Effector memory CD4-positive, alpha-beta T cell (primary cell): ENCODE measurements at regions not wholly inside any gene's neighbourhood (a gene's known extent, or its start where the extent isn't known, plus 50 kb on each side); places are given as distances from the start of the nearest gene placed in this dataset.

Experiments
- DNase-seq, 3 donors: peaks; one replicate each; pipeline ENCODE4 v3.0.0-alpha.2; 2020
- H3K27ac ChIP-seq: 2 replicates; pipeline ENCODE4 v1.7.0; 2013; ENCODE audit warnings: mild to moderate bottlenecking, low read length, moderate library complexity; ENCODE audit not compliant: insufficient read depth, poor library complexity, severe bottlenecking
- H3K27me3 ChIP-seq: replicated peaks from 2 replicates; pipeline ENCODE4 v1.7.0; 2013; ENCODE audit warnings: mild to moderate bottlenecking, low read length; ENCODE audit not compliant: insufficient read depth, control insufficient read depth, poor library complexity, severe bottlenecking
- H3K36me3 ChIP-seq: 2 replicates; pipeline ENCODE4 v1.7.0; 2013; ENCODE audit warnings: mild to moderate bottlenecking, low read length, moderate library complexity; ENCODE audit not compliant: control insufficient read depth, insufficient read depth
- H3K4me1 ChIP-seq: 2 replicates; pipeline ENCODE4 v1.7.0; 2013; ENCODE audit warnings: low read length, mild to moderate bottlenecking; ENCODE audit not compliant: control insufficient read depth, insufficient read depth, poor library complexity, severe bottlenecking
- H3K4me3 ChIP-seq: 2 replicates; pipeline ENCODE4 v1.7.0; 2013; ENCODE audit warnings: low read length, low read depth, mild to moderate bottlenecking; ENCODE audit not compliant: insufficient read depth, poor library complexity, severe bottlenecking
- H3K9me3 ChIP-seq: 2 replicates; pipeline ENCODE4 v1.7.0; 2013; ENCODE audit warnings: mild to moderate bottlenecking, low read length, moderate library complexity; ENCODE audit not compliant: control insufficient read depth

DNA sequence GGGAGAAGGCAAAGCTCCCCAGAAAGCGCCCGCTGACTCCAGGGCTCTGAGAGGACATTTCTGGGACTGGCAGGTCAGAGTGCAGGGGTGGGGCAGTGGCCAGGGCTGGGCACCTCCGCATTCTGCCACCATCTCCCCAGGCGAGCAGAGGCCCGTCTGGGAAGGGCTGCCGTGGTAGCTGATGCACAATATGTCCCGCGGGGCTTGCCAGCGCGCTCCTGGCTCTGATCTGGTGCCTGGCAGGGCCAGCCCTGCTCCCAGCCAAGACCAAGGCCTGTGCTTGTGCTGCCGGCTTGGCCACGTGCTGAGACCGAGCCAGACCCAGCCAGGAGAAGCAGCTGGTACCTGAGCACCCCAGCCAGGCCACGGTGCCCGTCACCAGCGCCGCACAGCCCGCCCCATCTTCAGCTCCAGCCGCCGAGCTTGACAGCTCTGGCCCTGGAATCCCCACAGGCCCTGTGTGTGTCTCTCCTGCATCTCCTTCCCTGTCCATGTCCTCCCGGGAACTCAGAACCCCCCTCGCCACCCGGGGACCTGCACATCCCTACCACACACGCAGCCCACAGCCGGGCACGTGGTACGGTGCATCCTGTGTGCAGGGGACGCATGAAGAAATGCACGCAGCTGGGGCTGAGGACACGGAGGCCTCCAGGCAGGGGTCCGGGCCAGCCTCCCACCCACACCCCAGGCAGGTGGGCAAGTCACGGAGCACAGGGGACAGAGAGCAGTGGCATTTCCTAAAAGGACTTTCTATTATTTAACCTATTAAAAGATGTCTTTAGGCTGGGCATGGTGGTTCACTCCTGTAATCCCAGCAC lies 68.6 kb upstream of the C14orf180 start:
- H3K27ac ChIP-seq = no peak overlapping the region
- H3K27me3 ChIP-seq = no peaks in the 10 kb centered on the region
- H3K9me3 ChIP-seq = no peaks in the 10 kb centered on the region
- H3K4me3 ChIP-seq = no peak overlapping the region
- no peaks in the 10 kb centered on the region for H3K4me1 ChIP-seq
- no peaks in the 10 kb centered on the region for H3K36me3 ChIP-seq
- DNase-seq = no peak

DNA sequence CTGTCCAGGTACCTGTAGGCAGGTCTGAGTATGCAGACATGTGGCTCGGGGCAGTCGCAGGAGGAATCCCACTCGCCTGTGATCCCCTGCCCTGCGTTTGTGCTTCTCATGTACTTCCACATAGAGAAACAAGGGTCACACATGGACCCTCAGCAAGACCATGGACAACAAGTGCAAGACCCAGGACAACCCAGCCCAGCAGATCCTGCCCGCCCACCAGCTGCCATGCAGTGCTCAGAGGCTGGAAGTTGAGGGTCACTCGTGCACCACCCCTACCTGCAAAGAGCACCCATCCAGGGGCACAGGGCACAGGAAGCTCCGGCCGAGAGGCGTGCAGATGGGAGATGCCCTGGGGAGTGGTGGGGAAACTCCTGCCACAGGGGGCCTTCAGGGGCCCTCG lies 67.5 kb upstream of the C14orf180 start:
- no peaks in the 10 kb centered on the region for H3K4me1 ChIP-seq
- DNase-seq = no peak
- H3K27me3 ChIP-seq = no peaks in the 10 kb centered on the region
- no peaks in the 10 kb centered on the region for H3K9me3 ChIP-seq
- no peak overlapping the region for H3K4me3 ChIP-seq
- no peaks in the 10 kb centered on the region for H3K36me3 ChIP-seq
- no peak overlapping the region for H3K27ac ChIP-seq

DNA sequence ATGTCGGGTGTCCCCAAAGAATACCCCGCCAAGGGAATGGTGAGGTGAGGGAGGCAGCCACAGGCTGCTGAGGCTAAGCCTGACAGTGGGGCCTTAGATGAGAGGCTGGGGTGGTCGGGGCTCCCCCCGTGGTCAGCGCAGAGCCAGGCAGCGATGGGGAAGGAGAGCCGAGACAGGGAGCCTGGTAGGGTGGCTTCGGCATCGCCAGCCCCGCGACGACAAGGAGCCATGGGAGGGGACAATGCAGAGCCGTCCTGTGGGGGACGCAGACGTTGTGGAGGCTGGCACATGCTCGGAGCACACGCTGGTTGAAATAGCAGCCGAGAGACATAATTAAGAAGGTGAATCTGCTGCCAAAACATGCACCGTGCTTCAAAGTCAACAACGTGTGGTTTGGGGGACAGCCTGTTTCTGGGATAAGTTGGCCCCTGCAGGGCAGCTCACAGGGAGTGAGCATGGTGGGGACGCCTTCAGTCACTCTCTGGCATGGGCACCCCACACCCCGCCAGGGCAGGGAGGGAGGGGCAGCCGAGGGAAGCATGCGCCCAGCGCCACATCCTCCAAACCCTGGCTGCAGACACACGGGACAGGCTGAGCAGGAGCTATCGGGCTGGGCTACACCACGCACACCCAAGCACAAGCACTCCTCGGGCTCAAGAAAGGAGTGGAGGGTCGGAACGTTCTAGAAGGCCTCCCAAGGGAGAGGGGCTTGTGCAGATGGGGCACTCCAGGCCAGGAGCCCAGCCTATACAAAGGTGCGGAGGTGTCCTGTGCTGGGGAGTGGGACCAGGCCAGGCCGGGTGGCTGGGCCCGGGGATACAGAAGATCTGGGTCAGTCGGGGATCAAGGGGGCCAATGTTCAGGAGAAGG lies 66.6 kb upstream of the C14orf180 start:
- Histone ChIP-seq H3K4me1 (no peaks in the 10 kb centered on the region), H3K36me3 (no peaks in the 10 kb centered on the region), H3K9me3 (no peaks in the 10 kb centered on the region), H3K27me3 (no peaks in the 10 kb centered on the region), H3K27ac (no peak overlapping the region), H3K4me3 (no peak overlapping the region)
- no peak for DNase-seq

- Histone ChIP-seq H3K27ac (no peak overlapping the region), H3K27me3 (no peaks in the 10 kb centered on the region), H3K9me3 (no peaks in the 10 kb centered on the region), H3K4me1 (no peaks in the 10 kb centered on the region), H3K36me3 (no peaks in the 10 kb centered on the region), H3K4me3 (no peak overlapping the region)
- no peak for DNase-seq
Measured at GRCh38 chr14:104513641-104514046, 65.9 kb upstream of the C14orf180 start.

GRCh38 chr14:104514156-104514848 lies 65.3 kb upstream of the C14orf180 start:
- no peak overlapping the region for H3K27ac ChIP-seq
- no peaks in the 10 kb centered on the region for H3K9me3 ChIP-seq
- H3K4me1 ChIP-seq = no peaks in the 10 kb centered on the region
- H3K4me3 ChIP-seq = no peak overlapping the region
- H3K36me3 ChIP-seq = no peaks in the 10 kb centered on the region
- no peak for DNase-seq
- no peaks in the 10 kb centered on the region for H3K27me3 ChIP-seq

DNA sequence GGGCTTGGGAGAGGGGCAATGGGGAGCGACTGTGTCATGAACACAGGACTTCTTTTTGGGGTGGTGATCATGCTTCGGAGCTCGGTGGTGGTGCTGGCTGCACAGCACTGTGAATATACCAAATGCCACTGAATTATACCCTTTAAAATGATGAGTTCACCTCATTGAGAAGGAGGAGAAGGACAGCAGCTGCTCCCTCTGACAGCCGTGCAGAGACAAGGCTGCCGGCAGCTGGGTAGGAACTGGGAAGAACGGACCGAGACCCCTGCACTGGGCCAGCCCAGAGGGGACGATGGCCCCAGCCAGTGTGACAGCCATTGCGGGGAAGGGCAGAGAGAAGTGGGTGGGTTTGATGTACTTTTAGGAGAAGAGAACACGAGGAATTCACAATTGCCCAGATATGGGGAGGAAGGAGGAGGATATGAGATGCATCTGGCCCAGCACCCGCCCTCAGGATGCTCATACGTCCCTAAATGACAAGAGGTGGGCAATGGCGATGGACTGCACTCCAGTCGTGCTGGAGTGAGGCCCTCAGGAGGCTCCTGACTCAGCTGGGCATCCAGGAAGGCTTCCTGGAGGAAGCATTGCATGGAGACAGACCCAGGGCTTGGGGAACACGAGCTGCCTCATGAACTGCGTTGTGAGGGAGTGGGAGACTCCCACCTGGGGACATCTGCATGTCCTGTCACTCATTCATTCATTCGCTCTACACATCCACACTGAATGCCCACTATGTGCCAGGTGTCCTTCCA lies 64.3 kb upstream of the C14orf180 start:
- no peaks in the 10 kb centered on the region for H3K9me3 ChIP-seq
- H3K27me3 ChIP-seq = no peaks in the 10 kb centered on the region
- no peaks in the 10 kb centered on the region for H3K4me1 ChIP-seq
- H3K27ac ChIP-seq = no peak overlapping the region
- DNase-seq = no peak
- no peak overlapping the region for H3K4me3 ChIP-seq
- no peaks in the 10 kb centered on the region for H3K36me3 ChIP-seq

DNA sequence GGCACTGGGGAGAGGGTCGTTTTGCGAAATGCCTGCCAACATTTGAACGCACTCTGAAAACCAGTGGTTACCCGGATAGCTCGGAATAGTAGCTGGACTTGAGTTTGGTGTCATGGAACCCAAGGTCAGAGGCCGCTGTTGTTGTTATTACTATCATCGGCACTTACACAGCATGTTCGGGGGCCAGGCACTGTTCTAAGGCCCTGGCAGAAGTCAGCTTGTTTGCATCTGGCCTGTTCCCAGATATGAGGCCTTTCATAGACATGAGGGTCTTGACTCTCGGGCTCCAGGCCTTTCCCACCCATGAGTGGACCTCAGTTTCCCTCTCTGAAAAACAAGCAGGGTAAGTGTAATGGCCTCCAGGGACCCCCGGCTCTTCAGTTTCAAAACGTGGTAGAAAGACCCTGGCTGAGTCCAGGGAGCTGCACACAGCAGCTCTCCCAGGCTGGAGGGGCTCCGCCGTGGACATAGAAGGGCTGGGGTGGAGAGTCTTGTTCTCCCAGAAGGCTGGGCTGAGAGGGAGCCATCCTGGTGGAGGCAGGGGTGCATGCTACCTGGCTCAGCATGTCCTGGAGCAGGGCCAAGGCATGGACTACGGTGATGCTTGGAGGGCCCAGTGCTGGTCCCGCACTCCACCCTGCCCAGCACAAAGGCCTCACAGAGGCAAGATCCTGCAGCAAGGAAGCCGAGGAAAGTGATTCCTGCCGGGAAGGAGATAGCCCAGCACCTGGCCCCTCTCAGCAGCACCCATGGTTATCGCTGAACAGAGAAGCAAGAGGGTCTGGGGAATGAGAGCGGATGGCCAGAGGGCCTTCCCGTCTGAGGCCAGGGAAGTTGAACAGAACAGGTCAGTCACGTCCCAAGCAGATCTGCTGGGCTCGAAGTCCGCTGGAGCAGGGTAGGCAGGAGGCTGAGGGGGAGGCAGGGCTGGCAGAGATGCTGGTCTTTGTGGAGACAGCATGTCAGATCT lies 63.5 kb upstream of the C14orf180 start:
- H3K4me3 ChIP-seq = no peak overlapping the region
- no peaks in the 10 kb centered on the region for H3K27me3 ChIP-seq
- H3K9me3 ChIP-seq = no peaks in the 10 kb centered on the region
- no peaks in the 10 kb centered on the region for H3K4me1 ChIP-seq
- no peak for DNase-seq
- H3K36me3 ChIP-seq = no peaks in the 10 kb centered on the region
- H3K27ac ChIP-seq = no peak overlapping the region

- no peaks in the 10 kb centered on the region for H3K4me1 ChIP-seq
- H3K27me3 ChIP-seq = no peaks in the 10 kb centered on the region
- no peaks in the 10 kb centered on the region for H3K9me3 ChIP-seq
- H3K4me3 ChIP-seq = no peak overlapping the region
- H3K27ac ChIP-seq = no peak overlapping the region
- H3K36me3 ChIP-seq = no peaks in the 10 kb centered on the region
- DNase-seq = no peak
Measured at GRCh38 chr14:104516906-104517305, 62.7 kb upstream of the C14orf180 start.

DNA sequence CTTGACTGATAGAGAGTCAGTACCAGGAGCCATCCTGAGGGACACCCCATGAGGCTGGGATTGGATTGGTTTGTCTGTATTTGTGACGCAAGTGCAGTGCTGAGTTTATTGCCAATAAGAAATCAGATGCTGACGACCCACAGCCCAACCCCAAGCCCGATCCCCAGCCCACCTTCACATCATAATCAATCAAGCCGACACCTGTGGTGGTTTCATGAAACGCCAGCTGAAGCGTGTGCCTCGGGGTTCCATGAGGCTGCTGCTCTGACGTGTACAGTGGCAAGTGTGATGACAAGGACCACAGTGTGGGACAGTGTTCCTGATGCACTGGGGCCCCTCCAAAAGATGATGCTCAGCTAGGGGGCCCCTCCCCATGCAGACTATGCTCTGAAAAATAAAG lies 62.1 kb upstream of the C14orf180 start:
- Histone ChIP-seq H3K27ac (no peak overlapping the region), H3K9me3 (no peaks in the 10 kb centered on the region), H3K4me1 (no peaks in the 10 kb centered on the region), H3K36me3 (no peaks in the 10 kb centered on the region), H3K27me3 (no peaks in the 10 kb centered on the region), H3K4me3 (no peak overlapping the region)
- DNase-seq = no peak
